HG03097 (cell line): ENCODE measurements at regions not wholly inside any gene's neighbourhood (a gene's known extent, or its start where the extent isn't known, plus 50 kb on each side); places are given as distances from the start of the nearest gene placed in this dataset.

Experiments used
- ATAC-seq: cut with Tn5 transposase; IDR thresholded peaks from one replicate; pipeline ENCODE4 v1.9.1; 2021; ENCODE audit not compliant: unreplicated experiment, low FRiP score

GRCh38 chr5:145223582-145223981, 611.6 kb downstream of the PRELID2 start:
- no peak for ATAC-seq

DNA sequence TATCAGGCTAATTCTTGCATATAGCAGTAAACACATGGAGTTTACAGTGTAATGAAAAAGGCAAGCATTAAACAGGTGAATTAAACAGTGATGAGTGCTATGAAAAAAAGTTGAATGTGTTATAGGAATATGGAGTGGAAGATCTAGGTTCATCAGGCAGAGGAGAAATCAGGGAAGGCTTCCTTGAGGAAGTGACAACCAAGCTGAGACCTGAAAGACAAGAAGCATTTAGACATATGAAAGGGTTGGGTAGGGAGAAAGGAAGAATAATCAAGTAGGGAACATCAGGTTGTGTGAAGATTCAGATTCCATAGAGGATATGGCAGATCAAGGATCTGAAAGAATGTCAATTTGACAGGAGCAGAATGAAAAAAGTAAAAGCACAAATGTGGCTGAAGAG, 612.5 kb downstream of the PRELID2 start:
- no peak for ATAC-seq

- ATAC-seq: no peak
Measured at GRCh38 chr5:145221416-145221815, 613.7 kb downstream of the PRELID2 start.

DNA sequence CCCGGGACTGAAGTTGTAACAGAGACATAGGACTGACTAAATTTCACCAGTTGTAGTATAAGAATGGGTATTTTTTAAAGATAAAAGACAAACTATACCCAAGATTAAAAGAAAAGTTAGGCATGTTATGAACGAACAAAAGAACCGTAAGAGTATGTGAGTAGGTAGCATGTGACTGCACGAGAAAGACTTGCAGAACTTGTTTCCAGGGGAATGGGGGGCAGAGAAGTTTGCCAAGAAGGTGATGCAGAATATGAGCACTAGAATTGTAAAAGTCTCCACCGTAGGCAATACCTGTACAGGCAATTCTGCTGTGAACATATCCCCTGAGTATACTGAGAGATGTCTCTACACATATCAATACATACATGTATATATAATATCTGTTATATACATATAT, 614.7 kb downstream of the PRELID2 start:
- ATAC-seq: no peak

DNA sequence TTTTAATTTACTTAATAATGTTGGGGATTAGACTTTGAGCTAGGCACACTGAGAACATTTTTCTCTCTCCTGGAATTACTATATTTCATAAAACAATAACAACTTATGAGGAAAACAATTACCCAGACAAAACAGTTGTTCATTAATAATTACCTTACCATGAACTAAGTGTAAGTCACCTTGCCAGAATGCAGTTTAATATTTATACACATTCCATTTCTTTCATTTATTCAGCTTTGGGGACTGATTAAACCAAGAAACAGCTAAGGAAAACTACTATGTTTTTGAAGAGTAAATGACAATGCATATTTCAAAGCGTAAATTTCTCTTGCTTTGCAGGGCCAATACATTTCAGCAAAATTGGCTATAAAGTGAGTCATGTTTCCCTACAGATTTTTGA, 616.2 kb downstream of the PRELID2 start:
- ATAC-seq: no peak

DNA sequence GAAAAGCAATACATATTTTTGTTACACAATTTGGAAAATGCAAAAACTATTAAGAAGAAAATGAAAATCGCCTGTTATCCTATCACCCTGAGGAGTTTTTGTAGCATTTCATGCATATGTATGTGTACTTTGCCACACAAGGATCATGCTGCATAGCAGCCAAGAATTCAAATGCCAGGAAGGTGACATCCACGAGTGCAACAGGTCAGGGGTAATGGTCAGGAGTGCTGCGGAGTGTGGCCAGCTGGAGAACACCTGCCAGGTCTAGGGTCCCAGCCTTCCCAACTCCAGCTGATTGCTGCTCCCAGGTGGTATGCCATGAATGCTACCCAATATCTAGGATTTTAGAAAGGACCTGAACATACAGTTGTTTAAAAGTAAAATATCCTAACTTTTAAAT, 617.1 kb downstream of the PRELID2 start:
- ATAC-seq: no peak

DNA sequence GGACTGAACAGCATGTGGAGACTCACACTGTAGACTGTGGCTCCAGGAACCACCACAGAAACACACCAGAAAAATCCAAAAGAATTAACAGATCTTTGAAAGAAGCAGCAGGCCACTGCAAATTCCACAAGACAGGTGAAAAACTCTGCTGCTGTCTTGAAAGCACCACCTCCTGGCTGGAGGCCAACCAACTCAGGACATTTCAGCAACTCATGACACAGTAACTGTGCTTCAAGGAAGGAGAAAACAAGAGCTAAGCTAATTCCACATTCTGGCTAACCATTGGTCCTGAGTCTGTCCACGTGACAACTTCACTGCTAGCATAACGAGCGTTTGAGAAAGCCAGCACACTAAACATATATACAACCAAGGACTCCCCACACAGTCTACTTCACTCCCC, 625.1 kb downstream of the PRELID2 start:
- no peak for ATAC-seq

- no peak for ATAC-seq
Measured at GRCh38 chr5:145205546-145205945, 629.6 kb downstream of the PRELID2 start.

DNA sequence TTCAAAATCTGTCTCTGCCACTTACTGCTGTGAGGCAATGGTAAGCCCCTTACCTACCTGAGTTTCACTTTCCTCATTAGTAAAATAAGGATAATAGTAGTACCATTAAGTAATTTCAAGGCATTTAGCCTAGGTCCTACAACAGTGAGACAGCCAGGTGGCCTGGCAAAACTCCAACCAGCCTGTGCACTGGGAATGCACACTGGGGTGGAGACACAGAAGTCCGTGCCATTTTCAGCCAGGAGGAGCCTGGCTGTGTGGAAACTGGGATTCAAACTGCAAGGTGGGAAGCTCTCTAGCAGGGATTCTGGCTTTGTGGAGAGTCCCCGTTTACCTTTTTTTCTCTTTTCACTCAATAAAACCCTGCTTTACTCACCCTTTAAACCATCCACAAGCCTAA, 630.4 kb downstream of the PRELID2 start:
- no peak for ATAC-seq

GRCh38 chr5:145203193-145203592, 631.9 kb downstream of the PRELID2 start:
- no peak for ATAC-seq

DNA sequence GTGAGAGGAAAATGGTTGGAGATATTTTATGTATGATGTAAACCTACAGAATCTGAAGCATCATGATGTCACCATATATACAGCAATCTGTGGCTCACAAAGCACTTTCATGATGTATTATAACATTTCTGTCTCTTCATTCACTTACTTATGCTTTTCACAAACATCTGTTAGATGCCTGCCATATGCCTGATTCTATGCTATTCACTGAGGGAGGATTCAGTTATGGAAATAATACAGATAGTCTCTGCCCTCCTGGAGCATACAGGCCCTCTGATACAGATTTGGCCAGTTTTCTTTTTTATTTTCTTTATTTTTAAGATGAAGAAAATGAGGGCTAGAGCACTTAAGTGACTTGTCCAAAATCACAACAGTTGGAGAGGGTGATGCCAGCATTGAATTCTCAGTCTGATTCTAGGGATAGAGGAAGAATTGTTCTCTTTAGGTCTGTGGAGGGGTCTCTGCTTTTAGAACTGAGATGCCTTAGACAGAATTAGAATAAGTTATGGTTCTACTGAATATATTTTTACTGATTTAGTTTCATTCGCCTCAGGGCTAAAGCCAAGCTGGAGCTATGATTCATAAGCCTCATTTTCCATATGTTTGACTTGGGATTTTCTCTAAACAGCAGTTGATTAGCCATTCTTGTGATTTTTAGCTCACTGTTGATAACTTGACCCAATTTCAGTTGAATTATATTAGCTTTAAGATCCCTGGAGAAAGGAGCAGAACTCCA, 636.4 kb downstream of the PRELID2 start:
- ATAC-seq: no peak

DNA sequence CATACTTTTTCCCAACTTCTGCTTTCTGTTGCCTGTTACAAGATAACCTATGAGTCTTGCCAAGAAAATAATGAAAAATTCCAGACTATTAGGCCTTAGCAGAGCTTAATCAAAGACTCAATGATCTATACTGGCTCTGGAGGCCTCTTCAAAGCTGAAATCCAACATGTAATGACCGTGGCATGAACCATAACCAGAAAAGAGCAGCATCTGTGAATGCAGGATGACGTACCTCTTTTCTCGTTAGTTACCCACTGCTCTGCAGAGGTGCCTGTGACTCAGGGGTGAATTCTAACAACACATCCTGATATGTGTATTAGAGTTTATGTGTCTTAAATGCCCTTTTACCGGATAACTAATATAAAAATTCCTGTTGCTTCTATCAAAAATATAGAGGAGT, 645.4 kb downstream of the PRELID2 start:
- no peak for ATAC-seq

GRCh38 chr5:145180371-145180770, 654.8 kb downstream of the PRELID2 start:
- no peak for ATAC-seq

DNA sequence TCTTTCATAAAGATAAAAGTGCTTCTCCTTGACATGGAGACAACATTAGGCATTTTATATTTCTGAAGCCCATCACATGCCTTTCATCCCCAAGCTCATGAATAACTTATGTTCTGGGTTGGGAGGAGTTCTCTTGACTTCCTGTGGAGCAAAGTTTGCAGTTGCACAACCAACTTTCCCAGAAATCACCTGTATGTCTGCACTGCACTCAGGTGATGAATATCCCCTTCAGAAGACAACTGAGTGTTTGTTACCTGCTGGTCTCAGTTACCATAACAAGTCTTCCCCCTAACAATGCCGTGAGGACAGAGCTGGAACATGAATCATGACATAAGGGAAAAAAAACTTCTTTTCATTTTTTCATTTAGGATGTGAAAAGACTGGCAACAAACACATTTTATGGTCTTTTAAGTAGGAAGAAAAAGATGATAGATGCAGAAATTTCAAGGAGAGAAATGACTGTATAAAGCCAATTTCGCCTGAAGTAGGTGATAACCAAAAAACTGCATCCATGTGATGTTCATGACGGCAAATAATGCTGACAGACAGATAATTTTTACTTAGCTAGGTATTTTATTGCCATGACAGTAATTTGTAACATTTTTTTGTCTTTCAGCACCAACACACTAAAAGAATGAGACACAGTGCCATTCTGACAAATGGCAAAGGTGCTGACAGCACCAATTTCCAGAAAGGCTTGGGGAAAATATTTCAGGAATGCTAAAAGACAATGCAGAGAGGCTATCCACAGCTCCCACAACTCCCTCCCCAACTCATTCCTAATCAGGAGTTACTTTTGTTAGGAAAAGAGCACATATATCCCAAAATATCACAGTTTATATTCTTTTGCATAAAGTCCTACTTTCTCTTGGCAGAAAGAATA, 656.3 kb downstream of the PRELID2 start:
- ATAC-seq: no peak

DNA sequence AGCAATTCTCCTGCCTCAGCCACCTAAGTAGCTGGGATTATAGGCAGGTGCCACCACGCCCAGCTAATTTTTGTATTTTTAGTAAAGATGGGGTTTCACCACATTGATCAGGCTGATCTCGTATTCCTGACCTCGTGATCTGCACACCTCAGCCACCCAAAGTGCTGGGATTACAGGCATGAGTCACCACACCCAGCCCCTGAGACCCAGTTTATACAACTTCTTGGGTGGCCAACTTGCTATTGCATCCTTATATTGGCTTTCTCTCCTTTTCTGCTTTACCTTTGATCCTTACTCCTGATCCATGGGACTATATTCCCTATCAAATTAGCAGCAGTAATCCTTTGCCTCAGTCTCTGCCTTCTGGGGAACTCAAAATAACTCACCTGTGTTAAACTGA, 659.1 kb downstream of the PRELID2 start:
- no peak for ATAC-seq

GRCh38 chr5:145166110-145166509, 669.0 kb downstream of the PRELID2 start:
- no peak for ATAC-seq

DNA sequence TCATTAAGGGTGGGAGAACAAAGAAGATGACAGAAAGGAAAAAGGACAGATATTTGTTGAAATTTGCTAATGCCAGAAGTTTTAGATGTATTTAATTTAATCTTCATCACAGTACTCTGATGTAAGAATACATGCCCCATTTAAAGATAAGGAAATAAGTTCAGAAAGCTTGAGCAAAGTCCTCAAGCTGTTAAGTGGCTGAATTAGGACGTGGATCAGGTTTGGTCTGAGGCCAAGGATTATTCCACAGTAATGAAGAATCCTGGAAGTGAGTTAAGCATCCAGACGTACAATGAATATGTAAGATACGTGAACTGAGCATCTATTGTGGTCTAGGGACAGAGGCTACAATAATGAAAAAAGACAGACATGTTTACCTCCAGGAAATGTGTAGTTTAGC, 671.3 kb downstream of the PRELID2 start:
- no peak for ATAC-seq

- ATAC-seq: no peak
Measured at GRCh38 chr5:145162626-145163025, 672.5 kb downstream of the PRELID2 start.

DNA sequence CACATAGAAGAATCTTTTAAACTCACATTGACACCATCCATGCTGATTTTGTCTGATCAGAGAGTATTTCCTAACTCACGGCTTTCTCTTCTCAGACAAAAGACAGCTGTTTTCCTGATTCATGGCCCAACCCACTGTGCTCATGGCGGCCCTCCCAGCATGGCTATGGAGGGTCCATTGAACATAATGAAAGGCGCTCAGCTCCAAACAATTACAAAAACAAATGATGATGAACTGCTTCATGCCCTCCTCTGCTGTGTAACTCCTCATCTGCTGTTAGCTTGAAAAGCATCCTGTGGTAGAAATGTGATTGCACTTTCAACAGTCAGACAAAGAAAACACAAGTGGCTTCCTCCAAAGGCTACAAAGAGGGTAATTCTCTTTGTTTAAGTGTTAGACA, 673.8 kb downstream of the PRELID2 start:
- no peak for ATAC-seq

DNA sequence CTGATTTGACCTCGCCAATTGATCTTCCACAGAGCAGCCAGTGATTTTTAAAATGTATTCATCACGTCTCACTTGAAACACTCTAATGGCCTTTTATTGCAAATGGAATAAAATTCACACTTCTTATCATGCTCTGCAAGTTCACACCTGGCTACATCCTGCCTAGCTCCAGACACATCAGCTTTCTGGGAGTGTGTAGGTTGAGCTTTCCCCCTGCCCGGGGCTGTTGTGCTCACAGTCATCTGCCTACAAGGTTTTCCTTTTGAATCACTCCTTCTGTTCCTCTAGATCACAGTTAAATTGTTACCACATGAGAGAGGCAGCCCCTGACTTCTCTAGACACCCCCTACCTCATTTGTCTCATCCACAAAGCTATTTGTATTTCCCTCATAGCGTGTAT, 674.5 kb downstream of the PRELID2 start:
- no peak for ATAC-seq

- no peak for ATAC-seq
Measured at GRCh38 chr5:145158730-145159129, 676.4 kb downstream of the PRELID2 start.

GRCh38 chr5:145157841-145158240, 677.3 kb downstream of the PRELID2 start:
- ATAC-seq: no peak
